IMR-90 (cell line): ENCODE measurements at regions not wholly inside any gene's neighbourhood (a gene's known extent, or its start where the extent isn't known, plus 50 kb on each side); places are given as distances from the start of the nearest gene placed in this dataset.

ENCODE experiments used
- ATAC-seq: fragments of 200-7000 bp; cut with Tn5 transposase; 2 replicates; pipeline ENCODE4 v1.9.1; 2020; ENCODE audit warnings: low read depth, mild to moderate bottlenecking, moderate library complexity
- BruUV-seq: library from RNA; stranded (reverse); fragments of 400-500 nt; replicated peaks from 2 replicates; lab custom pipeline; 2021; lab: Mats Ljungman, UMichigan
- CTCF ChIA-PET: fragments of 300-600 bp; formaldehyde crosslinking; extraction: SDS; loops from one replicate; lab custom pipeline; 2021; ENCODE audit warnings: antibody characterized with exemption; lab: Yijun Ruan, JAX
- POLR2A ChIA-PET: fragments of 300-600 bp; sonication (Branson Sonifier 250); formaldehyde crosslinking; loops from one replicate; lab custom pipeline; 2022; ENCODE audit warnings: antibody characterized with exemption; ENCODE audit not compliant: unreplicated experiment; lab: Charles Lee
- DNase-seq: peaks from one replicate; pipeline ENCODE4 v3.0.0; 2013
- H2AFZ ChIP-seq: replicated peaks from 2 replicates; pipeline ENCODE3; 2013; ENCODE audit warnings: low read length, mild to moderate bottlenecking; ENCODE audit not compliant: poor library complexity
- H2AK5ac ChIP-seq: 2 replicates; pipeline ENCODE4 v1.6.1; 2013; ENCODE audit warnings: low read depth, low read length, inconsistent platforms
- H2AK9ac ChIP-seq: replicated peaks from 2 replicates; pipeline ENCODE3; 2013; ENCODE audit warnings: mild to moderate bottlenecking, low read depth, low read length, moderate library complexity; ENCODE audit not compliant: poor library complexity
- H2BK120ac ChIP-seq: 2 replicates; pipeline ENCODE4 v1.6.1; 2013; ENCODE audit warnings: low read depth, low read length, inconsistent platforms
- H2BK15ac ChIP-seq: 3 replicates; pipeline ENCODE4 v1.6.1; 2013; ENCODE audit warnings: low read depth, low read length, inconsistent platforms
- H2BK20ac ChIP-seq: 2 replicates; pipeline ENCODE4 v1.6.1; 2013; ENCODE audit warnings: low read depth, mild to moderate bottlenecking, inconsistent platforms, low read length, moderate library complexity
- H2BK5ac ChIP-seq: 2 replicates; pipeline ENCODE4 v1.6.1; 2013; ENCODE audit warnings: mild to moderate bottlenecking, low read depth, low read length, inconsistent platforms; ENCODE audit not compliant: poor library complexity, severe bottlenecking
- H3K14ac ChIP-seq: replicated peaks from 2 replicates; pipeline ENCODE4 v1.6.1; 2013; ENCODE audit warnings: low read depth, low read length, inconsistent platforms
- H3K18ac ChIP-seq: 2 replicates; pipeline ENCODE4 v1.6.1; 2013; ENCODE audit warnings: low read depth, low read length, control low read depth
- H3K23ac ChIP-seq: 2 replicates; pipeline ENCODE4 v1.6.1; 2013; ENCODE audit warnings: low read depth, low read length, inconsistent platforms
- H3K27ac ChIP-seq: 2 replicates; pipeline ENCODE4 v1.5.1; 2013; ENCODE audit warnings: mild to moderate bottlenecking, control low read depth, low read length; ENCODE audit not compliant: insufficient read depth
- H3K27me3 ChIP-seq: 2 replicates; pipeline ENCODE4 v1.6.1; 2013; ENCODE audit warnings: low read length; ENCODE audit not compliant: control insufficient read depth, insufficient read depth
- H3K36me3 ChIP-seq: 2 replicates; pipeline ENCODE4 v1.6.1; 2013; ENCODE audit warnings: low read length, mixed read lengths; ENCODE audit not compliant: control insufficient read depth, insufficient read depth
- H3K4ac ChIP-seq: 2 replicates; pipeline ENCODE4 v1.6.1; 2013; ENCODE audit warnings: low read depth, low read length, inconsistent platforms
- H3K4me1 ChIP-seq: 2 replicates; pipeline ENCODE4 v1.6.1; 2013; ENCODE audit warnings: low read length, mixed read lengths; ENCODE audit not compliant: control insufficient read depth, insufficient read depth
- H3K4me2 ChIP-seq: 2 replicates; pipeline ENCODE4 v1.6.1; 2013; ENCODE audit warnings: low read depth, mild to moderate bottlenecking, control low read depth, low read length, moderate library complexity
- H3K4me3 ChIP-seq: 2 replicates; pipeline ENCODE4 v1.5.1; 2013; ENCODE audit warnings: low read depth, mild to moderate bottlenecking, control low read depth, low read length, moderate library complexity; ENCODE audit not compliant: insufficient read depth
- H3K56ac ChIP-seq: 2 replicates; pipeline ENCODE4 v1.6.1; 2013; ENCODE audit warnings: low read length, inconsistent platforms; ENCODE audit not compliant: insufficient read depth; ENCODE audit errors: extremely low read depth
- H3K79me1 ChIP-seq, 2 experiments: 2 replicates each; pipeline ENCODE4 v1.6.1; 2013; ENCODE audit warnings: low read length in 2 of 2, inconsistent platforms in 1 of 2, low read depth in 1 of 2
- H3K9ac ChIP-seq: 2 replicates; pipeline ENCODE4 v1.6.1; 2013; ENCODE audit warnings: low read depth, low read length, control low read depth
- H3K9me1 ChIP-seq: 2 replicates; pipeline ENCODE4 v1.6.1; 2013; ENCODE audit warnings: low read length, inconsistent platforms; ENCODE audit not compliant: insufficient read depth
- H3K9me3 ChIP-seq: 2 replicates; pipeline ENCODE4 v1.6.1; 2013; ENCODE audit warnings: low read length; ENCODE audit not compliant: control insufficient read depth, insufficient read depth
- H4K20me1 ChIP-seq: 2 replicates; pipeline ENCODE4 v1.6.1; 2013; ENCODE audit warnings: low read length, inconsistent platforms; ENCODE audit not compliant: insufficient read depth
- H4K5ac ChIP-seq: 2 replicates; pipeline ENCODE4 v1.6.1; 2013; ENCODE audit warnings: mild to moderate bottlenecking, low read depth, low read length, control low read depth
- H4K8ac ChIP-seq, 2 experiments: 2 replicates each; pipeline ENCODE4 v1.6.1; 2013; ENCODE audit warnings: low read depth in 2 of 2, low read length in 2 of 2, control low read depth in 1 of 2, inconsistent platforms in 1 of 2
- H4K91ac ChIP-seq: 2 replicates; pipeline ENCODE4 v1.6.1; 2013; ENCODE audit warnings: low read depth, low read length, inconsistent platforms; ENCODE audit not compliant: insufficient read depth
- BHLHE40 ChIP-seq: fragments of 150-350 bp; IDR thresholded peaks from 2 replicates; pipeline ENCODE4 v1.6.1; 2016; ENCODE audit warnings: mild to moderate bottlenecking, low read depth, low read length
- CEBPB ChIP-seq: IDR thresholded peaks from 2 replicates; pipeline ENCODE4 v1.6.1; 2012; ENCODE audit warnings: low read depth, low read length, improper control_type of control experiment
- CHD1 ChIP-seq: IDR thresholded peaks from 2 replicates; pipeline ENCODE4 v1.6.1; 2012; ENCODE audit warnings: low read depth, low read length, improper control_type of control experiment
- MXI1 ChIP-seq: IDR thresholded peaks from 2 replicates; pipeline ENCODE4 v1.6.1; 2012; ENCODE audit warnings: low read depth, mild to moderate bottlenecking, low read length, moderate library complexity, borderline replicate concordance
- NFE2L2 ChIP-seq: fragments of 150-350 bp; IDR thresholded peaks from 2 replicates; pipeline ENCODE4 v1.6.1; 2016; ENCODE audit warnings: low read depth, mild to moderate bottlenecking, low read length
- POLR2A ChIP-seq: IDR thresholded peaks from 2 replicates; pipeline ENCODE4 v1.6.1; 2012; ENCODE audit warnings: mild to moderate bottlenecking, low read depth, low read length
- SMC3 ChIP-seq: fragments of 150-350 bp; IDR thresholded peaks from 2 replicates; pipeline ENCODE4 v1.6.1; 2016; ENCODE audit warnings: low read depth, mild to moderate bottlenecking, antibody characterized with exemption, low read length, moderate library complexity
- WGBS, 2 experiments: methylation state at CpG; one replicate each; pipeline versions ENCODE4 v1.1.5 to v1.1.7; 2013; ENCODE audit warnings: missing lambda C conversion rate in 2 of 2; ENCODE audit not compliant: insufficient read length in 1 of 2; ENCODE audit errors: extremely low coverage in 2 of 2; 5-methylcytosine and 5-hydroxymethylcytosine counted together
- dilution Hi-C: fragments of 300-500 bp; cut with HindIII; formaldehyde crosslinking; loops from one replicate; pipeline ENCODE4 v1.14.3; 2018; ENCODE audit warnings: low sequenced_read_pairs; ENCODE audit not compliant: unreplicated experiment
- in situ Hi-C: fragments of 300-500 bp; cut with MboI; formaldehyde crosslinking; loops from 3 replicates; pipeline ENCODE4 v1.14.3; 2019; ENCODE audit warnings: low sequenced_read_pairs, inconsistent platforms, mixed read lengths
- intact Hi-C: fragments of 100-400 bp; cut with micrococcal nuclease; formaldehyde crosslinking; loops from 2 replicates; pipeline ENCODE4 v1.10.0; 2022
- TF ChIP-seq, protein P1 (sequence below): conservative IDR thresholded peaks from 2 replicates; pipeline ENCODE4 v1.5.1; 2012; ENCODE audit warnings: mild to moderate bottlenecking, low read depth, low read length, improper control_type of control experiment
- TF ChIP-seq, protein P2 (sequence below): fragments of 150-350 bp; IDR thresholded peaks from 2 replicates; pipeline ENCODE4 v1.6.1; 2016; ENCODE audit warnings: low read depth, mild to moderate bottlenecking, low read length, moderate library complexity, borderline replicate concordance

DNA sequence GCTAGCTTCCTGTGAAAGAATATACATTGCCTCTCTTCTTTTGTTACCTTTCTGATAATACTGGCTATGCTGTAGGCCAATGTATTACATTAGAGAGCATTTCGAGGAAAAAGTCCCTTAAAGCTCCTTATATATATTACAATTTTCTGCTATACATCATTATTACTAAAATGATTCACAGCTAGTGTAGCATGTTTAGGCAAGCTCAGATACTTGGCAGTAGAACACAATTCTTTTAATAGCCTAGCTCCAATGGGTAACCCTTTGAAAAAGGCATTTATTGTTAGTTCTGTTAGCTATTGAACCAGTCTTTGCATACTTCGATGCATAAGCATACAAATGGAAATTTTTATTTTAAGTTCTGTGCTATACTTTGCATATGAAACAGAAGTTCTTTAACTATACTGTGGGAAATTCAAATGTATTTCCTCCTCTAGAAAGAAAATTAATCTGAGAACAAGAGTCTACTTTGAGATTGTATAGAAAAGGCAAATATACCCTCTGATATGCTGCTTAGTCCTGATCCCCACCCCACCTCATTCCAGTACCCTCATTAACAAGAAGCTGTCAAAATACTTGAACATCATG is 55.6 kb upstream of the SKAP2 start:
- Histone ChIP-seq H3K56ac (no peak overlapping the region), H3K36me3 (no peaks in the 10 kb centered on the region), H2AK5ac (no peak overlapping the region), H3K14ac (no peak overlapping the region), H3K4me1 (no peaks in the 10 kb centered on the region), H2BK15ac (no peak overlapping the region), H2AK9ac (no peak overlapping the region), H3K9me1 (no peaks in the 10 kb centered on the region), H4K20me1 (no peaks in the 10 kb centered on the region), H3K18ac (no peak overlapping the region), H3K4ac (no peak overlapping the region), H3K27ac (no peak overlapping the region), H2BK20ac (no peak overlapping the region), H3K23ac (no peak overlapping the region), H3K9ac (no peak overlapping the region), H3K27me3 (peaks cover 7% of the 10 kb centered on the region; the same call in 1 of the 2 replicates), H4K5ac (no peak overlapping the region), H4K91ac (no peak overlapping the region), H3K9me3 (no peaks in the 10 kb centered on the region), H2BK120ac (no peak overlapping the region), H2BK5ac (no peak overlapping the region), H2AFZ (no peak overlapping the region), H3K79me1 (no peaks in the 10 kb centered on the region), H3K4me2 (no peak overlapping the region), H3K4me3 (no peak overlapping the region), H4K8ac (no peak overlapping the region)
- CTCF ChIA-PET, result no interaction called here
- ATAC-seq, result no peak
- TF ChIP-seq CHD1 (no peak), NFE2L2 (no peak), MXI1 (no peak), CEBPB (no peak), SMC3 (no peak), BHLHE40 (no peak), POLR2A (no peak)
- TF ChIP-seq, protein P1, sequence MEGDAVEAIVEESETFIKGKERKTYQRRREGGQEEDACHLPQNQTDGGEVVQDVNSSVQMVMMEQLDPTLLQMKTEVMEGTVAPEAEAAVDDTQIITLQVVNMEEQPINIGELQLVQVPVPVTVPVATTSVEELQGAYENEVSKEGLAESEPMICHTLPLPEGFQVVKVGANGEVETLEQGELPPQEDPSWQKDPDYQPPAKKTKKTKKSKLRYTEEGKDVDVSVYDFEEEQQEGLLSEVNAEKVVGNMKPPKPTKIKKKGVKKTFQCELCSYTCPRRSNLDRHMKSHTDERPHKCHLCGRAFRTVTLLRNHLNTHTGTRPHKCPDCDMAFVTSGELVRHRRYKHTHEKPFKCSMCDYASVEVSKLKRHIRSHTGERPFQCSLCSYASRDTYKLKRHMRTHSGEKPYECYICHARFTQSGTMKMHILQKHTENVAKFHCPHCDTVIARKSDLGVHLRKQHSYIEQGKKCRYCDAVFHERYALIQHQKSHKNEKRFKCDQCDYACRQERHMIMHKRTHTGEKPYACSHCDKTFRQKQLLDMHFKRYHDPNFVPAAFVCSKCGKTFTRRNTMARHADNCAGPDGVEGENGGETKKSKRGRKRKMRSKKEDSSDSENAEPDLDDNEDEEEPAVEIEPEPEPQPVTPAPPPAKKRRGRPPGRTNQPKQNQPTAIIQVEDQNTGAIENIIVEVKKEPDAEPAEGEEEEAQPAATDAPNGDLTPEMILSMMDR, result no peak
- TF ChIP-seq, protein P2, sequence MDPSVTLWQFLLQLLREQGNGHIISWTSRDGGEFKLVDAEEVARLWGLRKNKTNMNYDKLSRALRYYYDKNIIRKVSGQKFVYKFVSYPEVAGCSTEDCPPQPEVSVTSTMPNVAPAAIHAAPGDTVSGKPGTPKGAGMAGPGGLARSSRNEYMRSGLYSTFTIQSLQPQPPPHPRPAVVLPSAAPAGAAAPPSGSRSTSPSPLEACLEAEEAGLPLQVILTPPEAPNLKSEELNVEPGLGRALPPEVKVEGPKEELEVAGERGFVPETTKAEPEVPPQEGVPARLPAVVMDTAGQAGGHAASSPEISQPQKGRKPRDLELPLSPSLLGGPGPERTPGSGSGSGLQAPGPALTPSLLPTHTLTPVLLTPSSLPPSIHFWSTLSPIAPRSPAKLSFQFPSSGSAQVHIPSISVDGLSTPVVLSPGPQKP, result no peak
- dilution Hi-C loops, result no loop called here
- intact Hi-C loops, result no loop called here
- no CpG with 5 or more reads among the region's 2 CpGs for WGBS, 2 experiments
- in situ Hi-C loops, result no loop called here
- no peak for DNase-seq
- POLR2A ChIA-PET, result no interaction called here
- no TSS peak for BruUV-seq
